Uterus (tissue), 2 donors: ENCODE measurements at regions not wholly inside any gene's neighbourhood (a gene's known extent, or its start where the extent isn't known, plus 50 kb on each side); places are given as distances from the start of the nearest gene placed in this dataset.

Source experiments
- POLR2A ChIP-seq, 2 donors: fragments of 450-650 bp; IDR thresholded peaks; one replicate each; pipeline ENCODE4 v1.6.1; 2016; ENCODE audit warnings: antibody characterized with exemption in 2 of 2, mild to moderate bottlenecking in 1 of 2, moderate library complexity in 1 of 2
- TF ChIP-seq, protein P1 (sequence below), 4 experiments: fragments of 200-600 bp in 2 of 4; fragments of 450-650 bp in 2 of 4; sonication (generic) in 2 of 4; IDR thresholded peaks; one replicate each; pipeline ENCODE4 v1.5.1; 2016 to 2019; ENCODE audit warnings: antibody characterized with exemption in 4 of 4, mild to moderate bottlenecking in 2 of 4, moderate library complexity in 1 of 4

DNA sequence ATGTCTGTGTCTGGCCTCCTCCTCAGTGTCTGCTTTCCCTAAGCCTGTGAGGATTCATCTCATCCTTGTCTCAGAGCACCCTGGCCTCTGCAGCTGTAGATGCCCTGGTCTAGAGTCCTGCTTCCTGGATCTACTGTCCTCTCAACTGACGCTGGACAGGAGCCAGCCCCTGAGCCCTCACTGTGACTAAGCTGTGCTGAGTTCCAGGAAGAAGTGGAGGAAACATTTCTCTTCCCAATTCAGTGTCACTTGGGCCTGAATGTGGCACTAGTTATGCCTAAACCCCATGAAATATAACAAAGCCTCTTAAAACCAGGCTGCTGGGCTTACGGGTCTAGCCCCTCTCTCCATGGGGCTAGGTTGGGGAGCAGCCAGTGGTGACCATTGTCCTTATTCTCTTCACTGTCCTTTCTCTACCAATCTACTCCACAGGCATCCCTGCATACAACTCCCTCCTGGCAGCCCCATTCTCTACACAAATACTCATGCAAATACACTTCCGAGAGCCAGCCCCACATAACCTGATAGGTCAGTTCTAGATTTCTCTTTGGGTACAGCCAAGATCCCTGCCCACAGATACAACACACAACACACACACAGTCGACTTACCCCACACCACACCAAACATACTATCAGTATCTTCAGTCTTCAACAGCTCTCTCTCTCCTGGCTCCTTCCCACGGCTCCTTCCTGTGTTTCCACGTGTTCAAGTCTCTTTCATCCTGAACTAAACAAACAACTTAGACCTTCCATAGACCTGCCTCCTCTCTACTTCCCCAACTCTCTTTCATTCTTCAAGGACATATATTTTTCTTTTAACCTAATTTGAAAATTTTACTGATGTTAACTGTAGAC is 220.8 kb downstream of the SNX18 start:
- TF ChIP-seq, protein P1, sequence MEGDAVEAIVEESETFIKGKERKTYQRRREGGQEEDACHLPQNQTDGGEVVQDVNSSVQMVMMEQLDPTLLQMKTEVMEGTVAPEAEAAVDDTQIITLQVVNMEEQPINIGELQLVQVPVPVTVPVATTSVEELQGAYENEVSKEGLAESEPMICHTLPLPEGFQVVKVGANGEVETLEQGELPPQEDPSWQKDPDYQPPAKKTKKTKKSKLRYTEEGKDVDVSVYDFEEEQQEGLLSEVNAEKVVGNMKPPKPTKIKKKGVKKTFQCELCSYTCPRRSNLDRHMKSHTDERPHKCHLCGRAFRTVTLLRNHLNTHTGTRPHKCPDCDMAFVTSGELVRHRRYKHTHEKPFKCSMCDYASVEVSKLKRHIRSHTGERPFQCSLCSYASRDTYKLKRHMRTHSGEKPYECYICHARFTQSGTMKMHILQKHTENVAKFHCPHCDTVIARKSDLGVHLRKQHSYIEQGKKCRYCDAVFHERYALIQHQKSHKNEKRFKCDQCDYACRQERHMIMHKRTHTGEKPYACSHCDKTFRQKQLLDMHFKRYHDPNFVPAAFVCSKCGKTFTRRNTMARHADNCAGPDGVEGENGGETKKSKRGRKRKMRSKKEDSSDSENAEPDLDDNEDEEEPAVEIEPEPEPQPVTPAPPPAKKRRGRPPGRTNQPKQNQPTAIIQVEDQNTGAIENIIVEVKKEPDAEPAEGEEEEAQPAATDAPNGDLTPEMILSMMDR (IDR thresholded peaks at IDR 0.05), result no peak
- no peak for TF ChIP-seq POLR2A (IDR thresholded peaks at IDR 0.05)
